GM23338 (cell line): ENCODE measurements at regions not wholly inside any gene's neighbourhood (a gene's known extent, or its start where the extent isn't known, plus 50 kb on each side); places are given as distances from the start of the nearest gene placed in this dataset.
"Not testable (repeated sequence)": the region's sequence is repeated elsewhere in the genome, so short reads cannot be mapped to it uniquely, and the experiment has no call there.

Source experiments
- EZH2 ChIP-seq: fragments of 200-600 bp; sonication (generic); IDR thresholded peaks from one replicate; pipeline ENCODE4 v1.8.0; 2017; ENCODE audit warnings: antibody characterized with exemption, mild to moderate bottlenecking, low read depth; ENCODE audit not compliant: unreplicated experiment
- TF ChIP-seq, protein P1 (sequence below), 2 experiments: fragments of 200-600 bp in 1 of 2; sonication (generic) in 1 of 2; conservative IDR thresholded peaks; 2 replicates each; pipeline versions ENCODE4 v1.5.1 to v1.6.1; 2016 to 2017; ENCODE audit warnings: antibody characterized with exemption in 2 of 2, low read depth in 2 of 2, mild to moderate bottlenecking in 2 of 2, moderate library complexity in 1 of 2

DNA sequence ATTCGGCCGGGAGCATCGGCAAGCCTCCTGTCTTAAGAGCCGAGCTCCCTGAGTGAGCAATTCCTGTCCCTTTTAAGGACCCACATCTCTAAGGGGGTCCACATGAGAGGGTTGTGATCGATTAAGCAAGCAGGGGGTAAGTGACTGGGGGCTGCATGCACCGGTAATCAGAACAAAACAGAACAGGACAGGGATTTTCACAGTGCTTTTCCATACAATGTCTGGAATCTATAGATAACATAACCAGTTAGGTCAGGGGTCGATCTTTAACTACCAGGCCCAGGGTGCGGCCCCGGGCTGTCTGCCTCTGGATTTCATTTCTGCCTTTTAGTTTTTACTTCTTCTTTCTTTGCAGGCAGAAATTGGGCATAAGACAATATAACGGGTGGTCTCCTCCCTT, 111.3 kb downstream of the DTWD1 start:
- TF ChIP-seq, protein P1, sequence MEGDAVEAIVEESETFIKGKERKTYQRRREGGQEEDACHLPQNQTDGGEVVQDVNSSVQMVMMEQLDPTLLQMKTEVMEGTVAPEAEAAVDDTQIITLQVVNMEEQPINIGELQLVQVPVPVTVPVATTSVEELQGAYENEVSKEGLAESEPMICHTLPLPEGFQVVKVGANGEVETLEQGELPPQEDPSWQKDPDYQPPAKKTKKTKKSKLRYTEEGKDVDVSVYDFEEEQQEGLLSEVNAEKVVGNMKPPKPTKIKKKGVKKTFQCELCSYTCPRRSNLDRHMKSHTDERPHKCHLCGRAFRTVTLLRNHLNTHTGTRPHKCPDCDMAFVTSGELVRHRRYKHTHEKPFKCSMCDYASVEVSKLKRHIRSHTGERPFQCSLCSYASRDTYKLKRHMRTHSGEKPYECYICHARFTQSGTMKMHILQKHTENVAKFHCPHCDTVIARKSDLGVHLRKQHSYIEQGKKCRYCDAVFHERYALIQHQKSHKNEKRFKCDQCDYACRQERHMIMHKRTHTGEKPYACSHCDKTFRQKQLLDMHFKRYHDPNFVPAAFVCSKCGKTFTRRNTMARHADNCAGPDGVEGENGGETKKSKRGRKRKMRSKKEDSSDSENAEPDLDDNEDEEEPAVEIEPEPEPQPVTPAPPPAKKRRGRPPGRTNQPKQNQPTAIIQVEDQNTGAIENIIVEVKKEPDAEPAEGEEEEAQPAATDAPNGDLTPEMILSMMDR (conservative IDR thresholded peaks at IDR 0.05; ENCODE audit: low read depth in 2 of 2), result not testable (repeated sequence)
- not testable (repeated sequence) for TF ChIP-seq EZH2
